ENCODE measurements at regions not wholly inside any gene's neighbourhood (a gene's known extent, or its start where the extent isn't known, plus 50 kb on each side); places are given as distances from the start of the nearest gene placed in this dataset.

DNA sequence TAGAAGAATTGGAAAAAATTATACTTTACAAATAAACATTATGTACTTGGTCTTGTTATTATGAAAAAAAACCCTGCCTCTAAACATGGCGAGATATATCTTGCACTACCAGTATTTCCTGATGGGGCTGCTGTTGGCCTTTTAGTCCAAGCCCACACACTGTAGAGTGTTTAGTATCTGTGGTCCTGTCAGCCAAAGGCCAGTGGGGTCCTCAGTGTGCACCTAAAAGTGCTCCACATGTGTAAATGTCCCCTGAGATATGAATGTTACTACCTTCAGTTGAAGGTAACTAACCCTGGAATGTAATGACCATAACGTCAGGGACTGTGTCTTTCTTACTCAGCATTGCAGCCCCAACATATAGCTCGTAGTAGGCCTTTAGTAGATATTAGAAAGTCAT, 71.1 kb upstream of the HK2 start:
- ChIA-PET POLR2A (no interaction called here), CTCF (no interaction called here)
- H3K4me1 ChIP-seq (ENCODE audit: control insufficient read depth, insufficient read depth, low read length) = no peaks in the 10 kb centered on the region
- H3K36me3 ChIP-seq (ENCODE audit: control insufficient read depth in 2 of 2, insufficient read depth in 1 of 2, low read length in 2 of 2) = no peaks in the 10 kb centered on the region
- H3K9me3 ChIP-seq (ENCODE audit: control insufficient read depth, insufficient read depth, low read depth, low read length) = no peaks in the 10 kb centered on the region
- H3K4me3 ChIP-seq (ENCODE audit: low read depth, low read length) = no peak overlapping the region
- no peak overlapping the region for H3K27ac ChIP-seq (ENCODE audit: extremely low read depth, low read depth, low read length)
- TF ChIP-seq CTCF (tag by site-specific recombination; IDR thresholded peaks at IDR 0.05) = peak; percentile 58
- no peak for TF ChIP-seq ZNF223 (tag by site-specific recombination; IDR thresholded peaks at IDR 0.05)
- no peak for TF ChIP-seq ZNF221 (tag by site-specific recombination; IDR thresholded peaks at IDR 0.05; ENCODE audit: borderline replicate concordance)
- no peak for TF ChIP-seq ZNF350 (tag by site-specific recombination; IDR thresholded peaks at IDR 0.05)

GRCh38 chr2:74763962-74764428, 69.9 kb upstream of the HK2 start:
- ChIA-PET POLR2A (no interaction called here), CTCF (no interaction called here)
- TF ChIP-seq ZIC2 (tag by site-specific recombination; IDR thresholded peaks at IDR 0.05) (peak; percentile 58), YY2 (tag by site-specific recombination; IDR thresholded peaks at IDR 0.05) (no peak)
- no peaks in the 10 kb centered on the region for H3K4me1 ChIP-seq (ENCODE audit: control insufficient read depth, insufficient read depth, low read length)
- no peaks in the 10 kb centered on the region for H3K9me3 ChIP-seq (ENCODE audit: control insufficient read depth, insufficient read depth, low read depth, low read length)
- no peak overlapping the region for H3K27ac ChIP-seq (ENCODE audit: extremely low read depth, low read depth, low read length)
- H3K36me3 ChIP-seq (ENCODE audit: control insufficient read depth in 2 of 2, insufficient read depth in 1 of 2, low read length in 2 of 2) = no peaks in the 10 kb centered on the region
- H3K4me3 ChIP-seq (ENCODE audit: low read depth, low read length) = no peak overlapping the region

DNA sequence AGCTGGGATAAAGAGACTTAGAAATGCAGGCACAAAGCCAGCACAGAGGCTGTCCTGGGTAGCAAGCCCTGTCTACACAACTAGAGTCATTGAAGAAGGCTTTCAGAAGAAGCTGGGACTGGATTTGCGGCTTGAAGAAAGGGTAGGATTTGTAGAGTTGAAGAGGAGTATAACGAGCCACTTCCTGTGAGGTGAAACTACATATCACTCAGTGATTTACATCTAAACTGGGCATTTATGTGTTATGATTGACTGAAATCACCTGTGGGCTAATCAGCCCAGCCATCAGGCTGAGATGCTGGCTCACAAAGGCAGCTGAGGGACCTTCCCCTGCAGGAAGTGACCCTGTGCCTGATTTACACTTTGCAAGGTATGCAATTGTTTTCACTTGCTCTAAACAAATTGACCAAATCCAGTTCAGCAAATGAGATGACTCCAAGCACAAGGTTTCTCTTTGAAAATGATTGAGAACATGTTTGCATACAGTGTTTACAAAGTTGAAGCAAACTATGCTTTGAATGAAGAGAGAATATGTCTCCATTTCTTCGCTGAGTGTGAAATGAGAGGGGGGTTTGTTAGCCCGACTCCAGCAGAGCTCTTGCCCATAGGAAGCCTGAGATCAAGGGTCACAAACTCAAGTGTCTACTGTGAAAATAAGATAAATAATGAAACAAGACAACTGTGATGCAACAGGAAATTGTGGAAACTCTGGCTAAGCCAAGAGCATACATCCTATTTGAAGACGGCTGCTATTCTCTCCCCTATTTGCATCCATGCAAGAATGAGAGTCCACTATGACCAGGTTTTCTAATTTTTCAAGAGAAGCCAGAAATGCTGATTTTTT, 69.3 kb upstream of the HK2 start:
- Histone ChIP-seq H3K36me3 (ENCODE audit: control insufficient read depth in 2 of 2, insufficient read depth in 1 of 2, low read length in 2 of 2) (no peaks in the 10 kb centered on the region), H3K4me3 (ENCODE audit: low read depth, low read length) (no peak overlapping the region), H3K4me1 (ENCODE audit: control insufficient read depth, insufficient read depth, low read length) (no peaks in the 10 kb centered on the region), H3K27ac (ENCODE audit: extremely low read depth, low read depth, low read length) (no peak overlapping the region), H3K9me3 (ENCODE audit: control insufficient read depth, insufficient read depth, low read depth, low read length) (no peaks in the 10 kb centered on the region)
- ChIA-PET CTCF (no interaction called here), POLR2A (no interaction called here)
- TF ChIP-seq ZNF747 (tag by site-specific recombination; IDR thresholded peaks at IDR 0.05) (no peak), ZNF473 (tag by site-specific recombination; IDR thresholded peaks at IDR 0.05) (no peak), ZBTB44 (tag by site-specific recombination; IDR thresholded peaks at IDR 0.05) (no peak), ZNF223 (tag by site-specific recombination; IDR thresholded peaks at IDR 0.05) (no peak), ZNF707 (tag by site-specific recombination; IDR thresholded peaks at IDR 0.05) (no peak), ZNF416 (tag by site-specific recombination; IDR thresholded peaks at IDR 0.05) (no peak), ZNF202 (tag by site-specific recombination; IDR thresholded peaks at IDR 0.05; ENCODE audit: borderline replicate concordance) (no peak)
- TF ChIP-seq, protein P1, sequence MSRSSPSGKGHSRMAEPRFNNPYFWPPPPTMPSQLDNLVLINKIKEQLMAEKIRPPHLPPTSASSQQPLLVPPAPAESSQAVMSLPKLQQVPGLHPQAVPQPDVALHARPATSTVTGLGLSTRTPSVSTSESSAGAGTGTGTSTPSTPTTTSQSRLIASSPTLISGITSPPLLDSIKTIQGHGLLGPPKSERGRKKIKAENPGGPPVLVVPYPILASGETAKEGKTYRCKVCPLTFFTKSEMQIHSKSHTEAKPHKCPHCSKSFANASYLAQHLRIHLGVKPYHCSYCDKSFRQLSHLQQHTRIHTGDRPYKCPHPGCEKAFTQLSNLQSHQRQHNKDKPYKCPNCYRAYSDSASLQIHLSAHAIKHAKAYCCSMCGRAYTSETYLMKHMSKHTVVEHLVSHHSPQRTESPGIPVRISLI (tag by site-specific recombination; IDR thresholded peaks at IDR 0.05) = no peak

- Histone ChIP-seq H3K4me1 (ENCODE audit: control insufficient read depth, insufficient read depth, low read length) (no peaks in the 10 kb centered on the region), H3K4me3 (ENCODE audit: low read depth, low read length) (no peak overlapping the region), H3K9me3 (ENCODE audit: control insufficient read depth, insufficient read depth, low read depth, low read length) (no peaks in the 10 kb centered on the region), H3K27ac (ENCODE audit: extremely low read depth, low read depth, low read length) (no peak overlapping the region), H3K36me3 (ENCODE audit: control insufficient read depth in 2 of 2, insufficient read depth in 1 of 2, low read length in 2 of 2) (no peaks in the 10 kb centered on the region)
- ChIA-PET POLR2A (no interaction called here), CTCF (interaction anchor here (0.7 kb wide), 1 partner anchor 459 kb away, joined by 3 read pairs; no protein-coding TSS in a partner anchor)
- TF ChIP-seq ZNF626 (tag by site-specific recombination; IDR thresholded peaks at IDR 0.05) (no peak), KLF9 (tag by site-specific recombination; IDR thresholded peaks at IDR 0.05; ENCODE audit: low read depth) (no peak), ZIC2 (tag by site-specific recombination; IDR thresholded peaks at IDR 0.05) (peak; percentile 31; the same call in 1 of the 2 replicates), HOXC10 (CRISPR knock-in tag; IDR thresholded peaks at IDR 0.05) (no peak), ZNF280C (tag by site-specific recombination; IDR thresholded peaks at IDR 0.05) (no peak)
Observed at GRCh38 chr2:74766780-74767179, 67.1 kb upstream of the HK2 start.

Data from HEK293 (cell line).